Ishikawa (cell line): ENCODE measurements at regions not wholly inside any gene's neighbourhood (a gene's known extent, or its start where the extent isn't known, plus 50 kb on each side); places are given as distances from the start of the nearest gene placed in this dataset.

ENCODE experiments used
- CEBPB ChIP-seq: IDR thresholded peaks from 2 replicates; pipeline ENCODE4 v1.6.1; 2012
- CREB1 ChIP-seq: IDR thresholded peaks from 2 replicates; pipeline ENCODE4 v1.6.1; 2012; ENCODE audit warnings: low read depth

GRCh38 chr15:39260791-39261190 is 320.1 kb upstream of the THBS1 start:
- TF ChIP-seq CEBPB = no peak
- no peak for TF ChIP-seq CREB1
